ENCODE measurements at regions not wholly inside any gene's neighbourhood (a gene's known extent, or its start where the extent isn't known, plus 50 kb on each side); places are given as distances from the start of the nearest gene placed in this dataset.

- TF ChIP-seq YY1 (IDR thresholded peaks at IDR 0.05; ENCODE audit: insufficient read depth, insufficient read length) = no peak
- no peak for TF ChIP-seq ZNF274 (IDR thresholded peaks at IDR 0.05; ENCODE audit: low read depth, low read length)
Observed at GRCh38 chr11:71329165-71329510, 76.8 kb upstream of the SHANK2 start.

All from NT2/D1 (cell line).